Endothelial cell of umbilical vein (primary cell): ENCODE measurements at regions not wholly inside any gene's neighbourhood (a gene's known extent, or its start where the extent isn't known, plus 50 kb on each side); places are given as distances from the start of the nearest gene placed in this dataset.

Experiments
- BruUV-seq: library from RNA; stranded (reverse); fragments of 400-500 nt; replicated peaks from 2 replicates; lab custom pipeline; 2021; lab: Mats Ljungman, UMichigan
- CTCF ChIA-PET: fragments of 300-600, 350-600 bp; sonication (Branson Sonifier 250); formaldehyde crosslinking; loops from one replicate; lab custom pipeline; 2021; ENCODE audit warnings: antibody characterized with exemption, inconsistent platforms; lab: Charles Lee
- POLR2A ChIA-PET: fragments of 300-600, 350-600 bp; sonication (Branson Sonifier 250); formaldehyde crosslinking; loops from one replicate; lab custom pipeline; 2021; ENCODE audit warnings: antibody characterized with exemption, inconsistent platforms; lab: Charles Lee
- DNase-seq: peaks from one replicate; pipeline ENCODE4 v3.0.0-alpha.2; 2011; ENCODE audit warnings: low read depth, low spot score
- FAIRE-seq: peaks from 2 replicates; lab custom pipeline; 2011; peaks lifted over from hg19 to GRCh38; lab: Jason Lieb, UNC
- H2AFZ ChIP-seq: 2 replicates; pipeline ENCODE4 v1.6.0; 2012; ENCODE audit warnings: low read depth, low read length, control low read depth, inconsistent platforms
- H3K27ac ChIP-seq: 2 replicates; pipeline ENCODE4 v1.5.1; 2011; ENCODE audit warnings: low read depth, mild to moderate bottlenecking, control low read depth, low read length, moderate library complexity; ENCODE audit not compliant: insufficient read depth
- H3K27me3 ChIP-seq, 2 experiments: 2 replicates each; pipeline versions ENCODE4 v1.6.0 to v1.6.1; 2011; ENCODE audit warnings: low read length in 2 of 2, mixed read lengths in 1 of 2; ENCODE audit not compliant: control insufficient read depth in 2 of 2, insufficient read depth in 2 of 2
- H3K36me3 ChIP-seq, 2 experiments: 2 replicates in 1 of 2; 3 replicates in 1 of 2; pipeline ENCODE4 v1.5.1; 2011; ENCODE audit warnings: low read length in 2 of 2, mild to moderate bottlenecking in 1 of 2, moderate library complexity in 1 of 2; ENCODE audit not compliant: control insufficient read depth in 2 of 2, insufficient read depth in 2 of 2; ENCODE audit errors: extremely low read depth in 1 of 2
- H3K4me1 ChIP-seq: 3 replicates; pipeline ENCODE4 v1.5.1; 2011; ENCODE audit warnings: mild to moderate bottlenecking, low read length; ENCODE audit not compliant: control insufficient read depth, insufficient read depth; ENCODE audit errors: extremely low read depth
- H3K4me2 ChIP-seq: 2 replicates; pipeline ENCODE4 v1.6.1; 2011; ENCODE audit warnings: low read length, control low read depth, mixed read lengths; ENCODE audit not compliant: insufficient read depth
- H3K4me3 ChIP-seq, 3 experiments: fragments of 200-600 bp in 1 of 3; sonication (generic), shearing (Covaris generic) in 1 of 3; replicated peaks in 1 of 3; 2 replicates each; pipeline ENCODE4 v1.5.1; 2011 to 2016; ENCODE audit warnings: control low read depth in 3 of 3, low read length in 3 of 3, mild to moderate bottlenecking in 2 of 3, inconsistent platforms in 1 of 3, low read depth in 1 of 3, moderate library complexity in 1 of 3; ENCODE audit not compliant: insufficient read depth in 1 of 3
- H3K79me2 ChIP-seq: 2 replicates; pipeline ENCODE4 v1.6.0; 2012; ENCODE audit warnings: low read length, inconsistent platforms; ENCODE audit not compliant: control insufficient read depth, insufficient read depth
- H3K9ac ChIP-seq: replicated peaks from 2 replicates; pipeline ENCODE3; 2011; ENCODE audit warnings: low read length, control low read depth; ENCODE audit not compliant: insufficient read depth; ENCODE audit errors: extremely low read depth
- H3K9me1 ChIP-seq: replicated peaks from 3 replicates; pipeline ENCODE4 v1.6.0; 2011; ENCODE audit warnings: mild to moderate bottlenecking, low read length; ENCODE audit not compliant: control insufficient read depth, insufficient read depth; ENCODE audit errors: extremely low read depth
- H3K9me3 ChIP-seq: replicated peaks from 2 replicates; pipeline ENCODE4 v1.5.1; 2012; ENCODE audit warnings: low read length, inconsistent platforms; ENCODE audit not compliant: control insufficient read depth, insufficient read depth
- H4K20me1 ChIP-seq: replicated peaks from 2 replicates; pipeline ENCODE3; 2011; ENCODE audit warnings: mild to moderate bottlenecking, low read length; ENCODE audit not compliant: control insufficient read depth, insufficient read depth; ENCODE audit errors: extremely low read depth
- EZH2 ChIP-seq: IDR thresholded peaks from 2 replicates; pipeline ENCODE4 v1.6.1; 2012; ENCODE audit warnings: borderline replicate concordance, low read depth, mild to moderate bottlenecking, moderate library complexity, low read length, inconsistent platforms; ENCODE audit not compliant: severe bottlenecking
- FOS ChIP-seq: IDR thresholded peaks from 2 replicates; pipeline ENCODE4 v1.6.1; 2011; ENCODE audit warnings: mild to moderate bottlenecking, low read length, moderate library complexity, borderline replicate concordance; ENCODE audit not compliant: insufficient read depth
- GATA2 ChIP-seq: IDR thresholded peaks from 2 replicates; pipeline ENCODE4 v1.7.0; 2011; ENCODE audit warnings: low read depth, mild to moderate bottlenecking, moderate library complexity, mixed read lengths, low read length; ENCODE audit not compliant: insufficient read length, insufficient read depth
- JUN ChIP-seq: IDR thresholded peaks from 2 replicates; pipeline ENCODE4 v1.6.1; 2011; ENCODE audit warnings: borderline replicate concordance, low read depth; ENCODE audit not compliant: insufficient read length, insufficient read depth
- MYC ChIP-seq: IDR thresholded peaks from one replicate; pipeline ENCODE4 v1.6.1; 2011; ENCODE audit warnings: mild to moderate bottlenecking, low read depth, low read length
- POLR2A ChIP-seq: IDR thresholded peaks from 2 replicates; pipeline ENCODE4 v1.6.1; 2012; ENCODE audit warnings: low read depth, mild to moderate bottlenecking, control low read depth, low read length
- POLR2AphosphoS5 ChIP-seq: IDR thresholded peaks from 2 replicates; pipeline ENCODE4 v1.6.1; 2012; ENCODE audit warnings: low read depth, mild to moderate bottlenecking, control low read depth, low read length, moderate library complexity; ENCODE audit not compliant: insufficient read depth
- dilution Hi-C: fragments of 300-500 bp; cut with MboI; formaldehyde crosslinking; loops from one replicate; pipeline ENCODE4 v1.15.0; 2019; ENCODE audit warnings: low sequenced_read_pairs; ENCODE audit not compliant: extremely low pct_ligation_motif_present
- intact Hi-C: fragments of 100-400 bp; cut with micrococcal nuclease; formaldehyde crosslinking; loops from one replicate; pipeline ENCODE4 v1.10.0; 2022
- TF ChIP-seq, protein P1 (sequence below): IDR thresholded peaks from 2 replicates; pipeline ENCODE4 v1.6.1; 2011; ENCODE audit not compliant: insufficient read depth, insufficient read length
- TF ChIP-seq, protein P2 (sequence below), 2 donors: IDR thresholded peaks; 1 replicate in 1 of 2; 2 replicates in 1 of 2; pipeline ENCODE4 v1.5.1; 2011; ENCODE audit warnings: low read length in 2 of 2, mild to moderate bottlenecking in 2 of 2, moderate library complexity in 2 of 2, control low read depth in 1 of 2, inconsistent platforms in 1 of 2, low read depth in 1 of 2; ENCODE audit not compliant: insufficient read depth in 1 of 2; ENCODE audit errors: extremely low read depth in 1 of 2

DNA sequence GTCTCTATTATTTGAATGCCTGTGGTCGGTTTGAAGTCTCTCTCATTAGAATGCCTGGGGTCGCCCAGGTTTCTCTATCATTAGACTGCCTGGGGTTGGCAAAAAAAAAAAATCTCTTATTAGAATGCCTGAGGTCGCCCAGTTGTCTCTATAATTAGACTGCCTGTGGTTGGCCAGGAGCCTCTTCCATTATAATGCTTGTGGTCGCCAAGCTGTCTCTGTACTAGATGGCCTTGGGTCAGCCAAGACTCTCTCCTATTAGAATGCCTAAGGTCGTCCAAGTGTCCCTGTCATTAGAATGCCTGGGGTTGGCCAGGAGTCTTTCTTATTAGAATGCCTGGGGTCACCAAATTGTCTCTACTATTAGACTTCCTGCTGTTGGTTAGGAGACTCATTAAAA lies 2228.4 kb downstream of the TP53TG3F start:
- Histone ChIP-seq H3K36me3 (no peaks in the 10 kb centered on the region), H3K9me1 (no peaks in the 10 kb centered on the region), H3K9ac (no peak overlapping the region), H3K4me1 (no peaks in the 10 kb centered on the region), H3K27me3 (no peaks in the 10 kb centered on the region), H4K20me1 (no peaks in the 10 kb centered on the region), H3K79me2 (no peaks in the 10 kb centered on the region), H3K4me2 (no peak overlapping the region), H3K9me3 (peaks cover 4% of the 10 kb centered on the region), H2AFZ (no peak overlapping the region), H3K4me3 (no peak overlapping the region), H3K27ac (no peak overlapping the region)
- dilution Hi-C loops (no loop called here), intact Hi-C loops (no loop called here)
- no TSS peak for BruUV-seq
- ChIA-PET POLR2A (no interaction called here), CTCF (interaction anchor here (0.6 kb wide), 1 partner anchor 10 kb away, joined by 3 read pairs; no protein-coding TSS in a partner anchor)
- TF ChIP-seq, protein P1, sequence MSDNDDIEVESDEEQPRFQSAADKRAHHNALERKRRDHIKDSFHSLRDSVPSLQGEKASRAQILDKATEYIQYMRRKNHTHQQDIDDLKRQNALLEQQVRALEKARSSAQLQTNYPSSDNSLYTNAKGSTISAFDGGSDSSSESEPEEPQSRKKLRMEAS: no peak
- TF ChIP-seq EZH2 (no peak), JUN (no peak), MYC (no peak), FOS (no peak), POLR2AphosphoS5 (no peak), POLR2A (no peak), GATA2 (no peak)
- TF ChIP-seq, protein P2, sequence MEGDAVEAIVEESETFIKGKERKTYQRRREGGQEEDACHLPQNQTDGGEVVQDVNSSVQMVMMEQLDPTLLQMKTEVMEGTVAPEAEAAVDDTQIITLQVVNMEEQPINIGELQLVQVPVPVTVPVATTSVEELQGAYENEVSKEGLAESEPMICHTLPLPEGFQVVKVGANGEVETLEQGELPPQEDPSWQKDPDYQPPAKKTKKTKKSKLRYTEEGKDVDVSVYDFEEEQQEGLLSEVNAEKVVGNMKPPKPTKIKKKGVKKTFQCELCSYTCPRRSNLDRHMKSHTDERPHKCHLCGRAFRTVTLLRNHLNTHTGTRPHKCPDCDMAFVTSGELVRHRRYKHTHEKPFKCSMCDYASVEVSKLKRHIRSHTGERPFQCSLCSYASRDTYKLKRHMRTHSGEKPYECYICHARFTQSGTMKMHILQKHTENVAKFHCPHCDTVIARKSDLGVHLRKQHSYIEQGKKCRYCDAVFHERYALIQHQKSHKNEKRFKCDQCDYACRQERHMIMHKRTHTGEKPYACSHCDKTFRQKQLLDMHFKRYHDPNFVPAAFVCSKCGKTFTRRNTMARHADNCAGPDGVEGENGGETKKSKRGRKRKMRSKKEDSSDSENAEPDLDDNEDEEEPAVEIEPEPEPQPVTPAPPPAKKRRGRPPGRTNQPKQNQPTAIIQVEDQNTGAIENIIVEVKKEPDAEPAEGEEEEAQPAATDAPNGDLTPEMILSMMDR (IDR thresholded peaks at IDR 0.05; ENCODE audit: extremely low read depth in 1 of 2, insufficient read depth in 1 of 2, low read depth in 1 of 2, low read length in 2 of 2): no peak
- no peak for DNase-seq
- no peak for FAIRE-seq
